Stimulated activated CD4-positive, alpha-beta T cell treated with anti-CD3 and anti-CD28 coated beads, Interleukin-12 subunit alpha, Interleukin-12 subunit beta, amount 100 ng/mL, for 48 hours (primary cell): ENCODE measurements at regions not wholly inside any gene's neighbourhood (a gene's known extent, or its start where the extent isn't known, plus 50 kb on each side); places are given as distances from the start of the nearest gene placed in this dataset.

Source experiments
- DNase-seq, 3 donors: peaks; one replicate each; pipeline ENCODE4 v3.0.0-alpha.2; 2020; ENCODE audit warnings: low read depth in 2 of 3, low spot score in 1 of 3

DNA sequence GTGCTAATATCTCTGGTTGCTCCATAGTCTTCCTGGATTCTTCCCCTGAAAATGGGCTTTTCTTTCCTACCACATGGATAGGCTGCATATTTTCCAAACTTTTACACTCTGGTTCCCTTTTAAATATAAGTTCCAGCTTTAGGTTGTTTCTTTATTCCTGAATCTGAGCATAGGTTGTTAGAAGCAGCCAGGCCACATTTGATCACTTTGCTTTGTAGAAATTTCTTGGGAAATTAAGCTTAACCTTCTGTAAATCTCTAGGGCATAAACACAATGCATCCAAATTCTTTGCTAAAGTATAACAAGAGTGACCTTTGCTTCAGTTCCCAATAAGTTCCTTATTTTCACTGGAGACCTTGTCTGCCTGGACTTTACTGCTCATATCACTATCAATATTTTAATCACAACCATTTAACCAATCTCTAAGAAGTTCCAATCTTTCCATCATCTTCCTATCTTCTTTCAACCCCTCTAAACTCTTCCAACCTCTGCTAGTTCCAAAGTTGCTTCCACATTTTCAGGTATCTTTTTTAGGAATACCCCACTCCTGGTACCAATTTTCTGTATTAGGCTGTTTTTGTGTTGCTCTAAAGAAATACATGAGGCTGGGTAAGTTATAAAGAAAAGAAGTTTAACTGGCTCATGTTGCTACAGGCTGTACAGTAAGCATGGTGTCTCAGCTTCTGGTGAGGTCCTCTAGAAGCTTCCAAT is 389.6 kb upstream of the HS6ST1 start:
- no peak for DNase-seq

DNA sequence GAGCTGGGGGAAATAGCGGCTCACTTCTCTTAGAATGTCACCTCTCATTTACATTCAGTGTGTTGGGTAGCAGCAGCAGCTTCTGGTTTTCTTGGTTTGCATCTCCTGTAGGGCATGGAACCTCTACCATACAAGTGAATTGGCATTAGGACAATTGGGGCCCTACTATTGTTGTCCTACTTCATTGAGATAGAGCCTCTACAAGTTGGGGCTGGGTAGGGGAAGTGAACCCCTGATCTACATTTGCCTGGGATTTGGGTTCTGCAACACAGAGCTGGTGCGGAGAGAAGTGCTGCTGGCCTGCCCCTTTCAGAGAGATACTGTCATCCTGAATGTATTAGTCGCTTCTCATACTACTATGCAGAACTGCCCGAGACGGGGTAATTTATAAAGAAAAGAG is 391.6 kb upstream of the HS6ST1 start:
- DNase-seq, result no peak

DNA sequence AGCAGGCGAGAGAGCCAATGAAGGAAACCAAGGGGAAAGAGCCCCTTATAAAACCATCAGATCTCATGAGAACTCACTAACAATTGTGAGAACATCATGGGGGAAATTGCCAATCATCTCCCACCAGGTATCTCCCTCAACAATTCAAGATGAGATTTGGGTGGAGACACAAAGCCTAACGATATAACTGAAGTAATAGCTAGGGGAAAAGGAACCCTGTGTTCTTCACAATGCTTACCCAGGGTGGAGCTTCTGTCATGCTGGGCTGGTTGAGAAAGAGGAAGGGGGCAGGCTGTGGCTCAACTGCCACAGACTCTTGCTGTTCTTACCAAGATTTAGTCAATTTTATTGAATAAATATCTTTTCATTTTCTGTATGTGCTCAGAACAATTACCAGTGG is 392.1 kb upstream of the HS6ST1 start:
- DNase-seq, result no peak

DNA sequence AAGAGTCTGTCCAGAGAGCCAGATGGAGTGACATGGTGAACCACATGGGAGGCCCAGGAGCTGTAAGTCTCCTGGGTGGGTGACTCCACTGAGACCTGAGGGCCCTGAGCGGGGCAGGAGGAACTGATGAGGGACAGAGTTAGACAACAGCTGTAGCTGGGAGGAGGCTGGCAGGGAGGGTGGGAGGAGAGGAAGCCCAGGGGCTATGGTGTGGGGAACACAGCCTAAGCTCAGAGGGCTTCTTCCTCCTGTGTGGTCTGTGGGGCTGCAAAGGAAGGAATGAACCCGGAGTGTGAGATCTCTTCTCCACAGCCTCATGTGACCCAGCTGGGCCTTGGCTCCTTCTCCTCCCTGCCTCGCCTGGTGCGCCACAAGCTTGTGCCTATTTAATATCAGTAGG is 395.6 kb upstream of the HS6ST1 start:
- no peak for DNase-seq

DNA sequence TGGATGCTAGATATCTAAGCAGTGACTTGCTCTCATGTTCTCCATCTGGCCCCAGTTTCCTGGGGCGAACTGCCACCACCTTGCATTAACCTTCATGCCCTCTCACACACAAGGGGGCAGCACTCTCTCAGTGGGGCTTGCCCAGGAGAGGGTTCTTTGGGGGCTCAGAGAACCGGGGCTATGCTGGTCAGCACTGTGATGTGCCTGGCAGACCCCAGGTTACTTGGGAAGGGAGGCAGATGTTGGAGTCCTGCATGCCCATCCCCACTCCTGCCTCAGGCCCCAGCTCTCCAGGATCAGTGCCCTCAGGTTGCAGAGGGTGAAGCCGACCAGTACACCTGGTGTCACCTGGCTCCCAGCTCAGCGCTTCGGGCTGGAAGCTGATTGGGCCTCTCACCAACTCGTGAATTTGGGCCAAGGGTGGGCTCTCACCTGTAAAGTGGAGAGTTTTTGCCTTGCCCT is 396.2 kb upstream of the HS6ST1 start:
- DNase-seq, result no peak

DNA sequence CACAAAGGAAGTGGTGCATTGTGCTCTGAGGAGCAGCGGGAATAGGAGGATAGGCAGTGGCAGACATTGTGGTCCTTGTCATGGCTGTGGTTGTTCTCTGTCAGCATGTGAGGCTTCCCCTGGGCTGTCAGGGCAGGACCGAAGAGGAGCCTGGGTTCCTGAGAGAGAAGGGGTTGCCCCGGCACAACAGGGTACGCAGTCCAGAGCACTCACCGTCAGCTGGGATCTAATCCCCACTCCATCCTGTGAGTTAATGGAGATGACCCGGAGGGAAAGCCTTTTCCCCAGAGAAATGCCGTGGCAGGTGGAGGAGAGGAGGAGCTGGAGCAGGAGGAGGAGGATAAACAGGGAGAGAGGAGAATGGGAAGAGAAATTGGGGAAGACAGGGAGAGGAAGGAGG is 396.7 kb upstream of the HS6ST1 start:
- DNase-seq, result no peak

DNA sequence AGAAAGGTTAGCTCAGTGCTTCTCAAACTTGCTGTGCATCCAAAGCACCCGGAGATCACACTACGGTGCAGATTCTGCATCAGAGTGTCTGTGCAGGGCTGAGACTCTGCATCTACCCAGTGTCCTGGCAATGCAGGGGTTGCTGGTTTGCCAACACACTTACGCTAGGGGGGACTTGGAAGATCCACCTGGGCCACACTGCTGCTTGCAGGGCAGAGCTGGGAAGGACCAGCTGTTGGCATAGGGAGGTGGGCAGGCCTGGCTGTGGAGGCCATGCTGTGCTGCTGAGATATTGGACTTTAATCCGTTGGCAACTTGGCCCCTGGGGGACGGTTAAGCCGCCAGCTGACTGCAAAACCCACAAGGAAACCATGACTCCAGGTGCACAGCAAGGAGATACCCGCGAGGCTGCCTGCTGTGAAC is 397.6 kb upstream of the HS6ST1 start:
- no peak for DNase-seq

DNA sequence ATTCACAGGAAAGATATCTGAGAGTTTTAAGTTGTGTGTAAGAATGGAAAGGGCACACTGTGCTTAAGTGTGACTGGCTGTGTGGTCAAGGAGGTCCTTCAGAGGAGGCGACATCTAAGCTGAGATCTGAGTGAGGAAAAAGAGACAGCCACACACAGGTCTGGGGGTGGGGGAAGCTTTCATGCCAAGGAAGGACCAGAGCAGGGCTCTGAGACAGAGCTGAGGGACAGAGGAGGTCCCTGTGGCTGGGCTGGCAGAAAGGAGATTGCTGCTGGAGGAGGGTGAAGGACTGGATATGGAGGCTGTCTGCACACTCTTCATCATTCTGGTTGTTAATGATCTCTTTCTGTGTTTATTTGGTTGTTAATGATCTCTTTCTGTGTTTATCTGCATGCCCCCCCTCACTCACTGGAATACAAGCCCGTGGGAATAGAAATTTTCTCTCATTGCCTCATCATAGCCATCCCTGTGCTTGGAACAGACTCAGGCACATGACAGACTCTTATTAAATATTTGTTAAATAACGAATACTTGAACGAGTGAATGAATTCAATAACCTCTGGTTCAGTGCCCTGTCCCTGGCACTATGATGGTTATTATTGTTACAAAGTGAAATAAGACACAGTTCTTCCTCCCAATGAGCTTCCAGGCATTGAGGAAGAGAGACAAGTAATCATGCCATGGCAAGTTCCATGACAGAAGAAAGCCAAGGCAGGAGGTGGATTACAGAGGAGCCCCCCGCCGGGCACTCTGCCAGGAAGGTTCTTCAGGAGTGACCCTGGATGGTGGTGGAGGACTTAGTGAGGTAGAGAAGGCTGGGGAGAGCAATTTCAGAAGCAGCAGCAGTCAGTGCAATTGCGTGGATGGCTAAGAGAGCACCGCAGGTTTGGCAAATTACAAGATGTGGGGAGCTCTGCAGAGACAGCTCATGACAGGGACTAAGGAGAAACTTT is 399.4 kb upstream of the HS6ST1 start:
- DNase-seq, result no peak

DNA sequence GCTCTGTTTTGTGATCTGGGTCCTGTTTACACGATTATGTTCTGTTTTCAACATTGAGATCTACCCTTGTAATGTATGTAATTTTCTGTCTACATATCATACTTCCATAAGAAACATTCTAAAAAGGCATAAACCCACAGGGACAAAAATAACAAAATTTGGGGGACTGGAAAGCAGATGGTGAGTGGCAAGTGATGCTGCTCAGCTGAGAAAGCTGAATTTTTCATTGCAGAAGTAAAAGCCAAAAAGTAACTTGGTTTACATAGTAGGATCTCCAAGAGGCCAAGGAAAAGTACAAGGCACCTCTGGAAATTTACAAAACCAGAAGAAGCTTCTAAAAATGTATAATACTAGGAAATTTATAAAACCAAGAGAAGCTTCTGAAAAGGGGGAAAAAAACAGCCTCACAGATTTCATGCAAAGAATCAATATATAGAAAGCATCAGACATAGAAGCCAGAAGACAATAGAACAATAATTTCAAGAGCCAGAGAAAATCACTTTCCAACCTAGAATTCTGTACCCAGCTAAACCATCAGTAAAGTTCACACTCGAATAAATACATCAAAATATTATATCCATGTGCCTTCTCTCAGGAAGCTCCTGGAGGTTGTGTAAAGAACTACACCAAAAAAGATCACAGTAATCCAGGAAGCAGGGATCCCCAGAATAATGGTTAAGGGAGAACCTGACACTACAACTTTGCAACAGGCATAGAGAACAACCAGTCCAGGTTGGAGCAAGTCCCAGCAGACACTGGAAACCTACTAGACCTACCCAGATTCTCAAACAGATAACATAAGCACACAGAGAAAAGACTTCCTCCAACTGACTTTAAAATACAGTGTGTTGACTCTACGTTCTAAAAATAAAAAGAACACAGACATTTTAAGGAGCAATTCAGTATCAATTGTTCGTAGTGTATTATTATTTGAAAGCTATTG is 401.7 kb upstream of the HS6ST1 start:
- no peak for DNase-seq

DNA sequence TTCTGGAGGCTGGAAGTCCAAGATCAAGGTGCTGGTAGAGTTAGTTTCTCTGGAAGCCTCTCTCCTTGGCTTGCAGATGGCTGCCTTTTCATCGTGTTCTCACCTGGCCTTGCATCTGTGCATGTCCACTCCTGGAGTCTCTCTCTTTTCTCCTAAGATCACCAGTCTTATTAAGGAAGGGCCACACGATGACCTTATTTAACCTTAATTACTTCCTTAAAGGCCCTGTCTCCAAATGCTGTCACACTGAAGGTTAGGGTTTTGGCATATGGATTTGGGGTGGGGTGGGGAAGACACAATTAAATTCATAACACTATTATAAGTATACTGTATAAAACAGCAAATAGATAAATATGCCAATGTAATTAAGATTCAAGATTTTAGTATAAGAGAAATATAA is 402.4 kb upstream of the HS6ST1 start:
- no peak for DNase-seq

DNA sequence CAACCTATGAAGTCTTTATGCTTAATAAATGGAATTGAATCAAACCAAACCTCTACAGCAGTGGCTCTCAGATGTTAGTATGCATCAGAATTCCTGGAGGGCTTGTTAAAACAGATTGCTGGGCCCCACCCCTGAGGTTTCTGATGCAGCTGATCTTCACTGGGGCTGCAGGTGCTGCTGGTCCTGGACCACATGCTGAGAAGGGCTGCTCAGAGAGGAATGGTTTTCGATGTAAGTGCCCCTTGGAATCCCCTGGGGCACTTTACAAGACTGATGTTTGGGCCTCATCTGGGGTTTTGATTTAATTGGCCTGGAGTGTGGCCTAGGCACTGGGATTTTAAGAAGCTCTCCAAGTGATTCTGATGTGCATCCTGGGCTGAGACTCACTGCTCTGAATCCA is 403.8 kb upstream of the HS6ST1 start:
- DNase-seq, result no peak

DNA sequence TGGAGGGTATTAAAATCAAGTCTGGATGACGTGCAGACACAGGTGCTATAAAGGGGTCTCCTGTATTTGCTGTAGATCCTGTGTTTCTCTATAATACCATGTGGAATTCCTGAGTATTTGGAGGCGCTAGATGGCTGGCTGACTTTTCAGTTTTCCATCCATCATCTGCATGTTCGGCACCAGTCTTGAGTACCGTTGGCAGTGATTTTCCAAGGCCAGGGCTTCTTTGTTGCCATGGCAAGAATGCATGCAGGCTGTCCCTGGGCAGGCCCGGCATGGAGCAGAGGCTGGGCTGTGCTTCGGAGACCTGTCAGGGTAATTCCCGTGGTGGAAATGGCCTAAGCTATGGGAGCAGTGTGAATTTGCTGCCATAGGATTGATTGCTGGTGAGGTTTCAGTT is 405.9 kb upstream of the HS6ST1 start:
- DNase-seq, result no peak

DNA sequence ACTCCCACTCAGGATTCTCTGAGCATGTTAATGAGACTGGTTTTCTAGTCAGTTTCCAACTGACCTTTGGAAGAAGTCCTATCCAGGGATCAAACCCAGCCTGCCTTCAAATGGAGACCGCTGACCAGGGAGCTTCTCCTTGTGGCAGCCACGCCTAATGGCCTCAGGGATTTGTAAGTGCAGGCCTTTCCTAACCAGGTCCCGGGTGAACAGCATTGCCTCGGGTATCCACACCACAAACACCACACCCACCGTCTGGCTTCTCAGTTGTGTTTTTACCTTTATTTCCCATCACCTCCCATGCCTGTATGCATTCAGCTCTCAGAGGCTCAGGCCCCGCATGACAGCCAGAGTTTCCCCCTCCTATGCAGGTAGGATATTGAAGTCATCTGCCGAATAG is 406.3 kb upstream of the HS6ST1 start:
- no peak for DNase-seq

DNA sequence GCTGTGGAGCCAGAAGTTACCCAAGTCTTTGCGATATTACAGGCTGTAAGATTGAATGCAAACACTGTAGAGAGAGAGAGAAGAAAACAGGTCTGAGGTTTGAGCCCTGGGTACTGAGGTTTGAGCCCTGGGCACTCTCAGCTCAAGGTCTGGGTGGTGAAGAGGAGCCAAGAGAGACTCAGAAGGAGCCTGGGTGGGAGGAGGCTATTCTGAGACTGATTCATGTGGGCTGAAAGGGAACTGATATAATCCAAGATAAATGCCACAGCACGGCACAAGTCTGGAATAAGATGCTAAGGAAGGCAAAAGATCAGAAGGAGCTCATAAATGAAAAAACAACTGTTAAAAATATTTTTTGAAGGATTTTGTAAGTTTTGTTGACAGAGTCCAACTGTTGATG is 407.6 kb upstream of the HS6ST1 start:
- no peak for DNase-seq

DNA sequence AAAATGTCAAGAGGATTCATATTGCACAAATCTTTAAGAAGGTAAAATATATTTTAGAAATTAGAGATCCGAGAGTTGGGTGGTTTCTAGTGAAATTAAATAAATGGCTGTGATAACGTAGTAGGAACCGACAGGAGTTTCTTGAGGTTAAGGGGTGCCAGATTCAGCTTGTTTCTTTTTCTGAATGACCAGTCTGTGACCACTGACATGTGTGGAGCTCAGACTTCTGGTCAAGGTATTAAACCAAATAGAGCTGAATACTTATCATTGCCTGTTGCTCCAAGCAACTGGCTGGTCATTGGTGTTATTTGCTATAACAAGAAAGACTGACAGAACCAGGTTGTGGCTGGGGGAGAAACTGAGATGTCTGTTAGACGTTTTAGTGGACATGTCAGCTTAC is 408.2 kb upstream of the HS6ST1 start:
- no peak for DNase-seq

DNA sequence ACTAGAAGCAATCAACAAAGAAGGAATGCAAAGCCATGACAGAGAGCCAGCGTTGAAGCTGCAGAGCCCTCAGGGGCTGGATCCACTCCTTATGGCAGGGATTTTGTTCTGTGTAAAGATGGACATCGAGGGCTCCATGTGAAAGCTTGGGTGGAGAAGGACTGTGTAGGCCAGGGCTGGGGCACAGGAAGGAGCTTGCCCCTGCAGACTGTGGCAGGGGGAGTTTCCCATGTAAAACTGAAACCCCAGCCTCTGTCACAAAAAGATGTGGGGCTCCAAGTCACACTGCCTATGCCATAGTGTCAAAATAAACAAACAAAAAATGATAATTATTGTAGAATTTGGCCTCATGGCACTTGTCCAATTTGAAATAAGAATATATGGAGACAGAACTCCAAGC is 408.7 kb upstream of the HS6ST1 start:
- no peak for DNase-seq

DNA sequence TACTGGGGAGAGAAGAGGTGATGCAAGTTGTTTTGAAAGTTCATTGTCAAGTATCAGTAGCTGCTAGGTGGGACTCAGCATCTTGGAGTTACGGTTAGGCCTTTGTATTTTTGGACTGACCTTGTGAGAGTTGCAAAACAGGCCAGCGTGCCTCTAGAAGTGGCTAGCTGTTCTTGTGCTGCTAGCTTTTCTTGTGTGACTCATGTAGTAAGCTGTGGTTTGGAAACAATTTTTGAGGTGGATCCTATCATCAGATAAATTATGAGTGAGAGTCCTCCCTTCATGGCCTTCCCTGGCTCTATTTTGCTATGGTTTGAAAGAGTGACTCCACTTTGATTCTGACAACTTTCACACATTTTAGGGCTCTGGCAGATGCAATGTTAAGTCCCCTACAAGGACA is 409.2 kb upstream of the HS6ST1 start:
- no peak for DNase-seq

DNA sequence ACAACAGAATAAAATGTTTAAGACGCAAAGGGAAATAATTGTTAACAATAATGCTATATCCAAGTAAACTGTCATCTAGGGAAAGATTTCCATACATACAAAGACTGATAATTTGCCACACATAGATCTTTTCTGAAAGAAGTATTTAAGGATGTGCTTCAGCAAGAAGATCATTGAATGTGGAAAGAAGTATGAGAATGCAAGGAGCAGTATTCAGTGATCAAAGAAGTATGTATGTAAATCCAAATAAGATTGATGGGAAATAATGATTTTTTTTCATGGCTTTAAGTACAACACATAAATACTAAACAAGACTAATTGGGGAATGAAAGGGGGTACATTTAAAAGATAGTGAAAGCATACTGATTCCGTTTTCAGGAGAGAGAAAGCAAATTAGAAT is 410.4 kb upstream of the HS6ST1 start:
- no peak for DNase-seq

DNA sequence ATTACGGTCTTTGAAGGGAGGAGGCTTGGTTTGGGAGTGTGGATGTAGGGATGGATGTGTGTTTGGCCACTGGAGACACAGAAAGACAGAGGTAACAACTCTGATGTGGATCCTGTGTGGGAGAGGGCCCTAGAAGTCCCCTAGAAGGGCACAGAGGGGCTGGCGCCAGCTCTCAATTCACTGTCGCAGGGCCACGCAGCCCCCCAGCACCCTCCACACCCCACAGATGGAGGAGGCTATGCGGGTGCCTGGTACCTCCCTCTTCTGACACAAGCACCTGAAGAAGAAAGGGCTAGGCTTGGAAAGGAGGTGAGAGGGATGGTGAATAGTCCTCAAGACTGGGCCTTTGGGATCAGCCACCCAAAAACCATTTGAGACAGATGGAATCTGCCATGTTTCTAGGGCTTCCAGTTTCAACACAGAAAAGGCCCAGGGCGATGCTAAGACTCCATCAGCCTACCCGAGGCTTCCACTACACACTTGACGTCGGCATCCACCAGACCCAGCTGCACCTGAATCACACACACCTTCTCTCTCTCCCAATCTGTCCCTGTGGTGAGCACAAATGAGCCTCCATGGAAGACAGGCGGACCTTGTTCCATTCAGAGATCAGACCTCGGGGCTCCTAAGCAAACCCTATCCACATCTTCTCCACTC is 413.5 kb upstream of the HS6ST1 start:
- DNase-seq, result no peak

DNA sequence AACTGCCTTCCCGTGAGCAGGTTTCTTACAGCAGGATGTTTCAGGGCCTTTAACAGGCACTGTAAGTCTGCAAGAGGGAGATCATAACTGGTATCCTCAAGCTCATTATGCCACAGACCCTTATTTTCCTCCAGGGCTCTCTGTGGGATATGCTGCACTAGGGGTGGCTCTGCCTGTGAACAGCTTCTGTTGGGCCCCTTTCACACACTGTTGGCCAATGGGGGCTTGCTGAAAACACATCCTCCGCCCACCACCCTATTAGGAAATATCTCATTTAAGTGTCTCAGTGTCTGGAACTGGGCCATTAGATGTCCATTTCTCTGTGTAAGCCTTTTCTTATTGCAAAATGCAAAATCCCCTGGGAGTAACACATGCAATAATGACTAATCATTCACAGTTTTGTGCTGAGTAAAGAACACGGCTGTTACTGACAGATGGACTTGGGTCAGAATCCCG is 414.3 kb upstream of the HS6ST1 start:
- DNase-seq, result no peak

DNA sequence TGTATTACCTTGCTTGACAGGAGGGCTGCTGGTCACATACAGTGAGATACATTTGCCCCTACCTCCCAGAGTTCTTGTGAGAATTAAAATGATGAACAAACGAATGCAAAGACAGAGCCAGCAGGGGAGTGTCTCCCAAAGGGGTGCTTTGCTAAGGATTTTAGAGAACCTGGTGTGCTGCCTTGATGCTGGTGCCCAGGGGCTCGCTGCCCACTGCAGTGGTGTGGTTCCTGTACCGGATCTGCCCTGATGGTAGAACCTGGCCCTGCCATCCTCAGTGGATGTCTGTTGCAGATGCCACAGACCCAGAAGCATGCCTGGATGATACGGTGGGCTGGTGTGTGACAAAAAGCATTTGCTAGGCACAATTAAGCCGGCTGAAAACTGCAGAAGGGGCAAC is 414.8 kb upstream of the HS6ST1 start:
- no peak for DNase-seq
